GM21717 (cell line): ENCODE measurements at regions not wholly inside any gene's neighbourhood (a gene's known extent, or its start where the extent isn't known, plus 50 kb on each side); places are given as distances from the start of the nearest gene placed in this dataset.

Experiments
- ATAC-seq: cut with Tn5 transposase; IDR thresholded peaks from one replicate; pipeline ENCODE4 v1.9.1; 2021; ENCODE audit warnings: mild to moderate bottlenecking, moderate library complexity; ENCODE audit not compliant: unreplicated experiment

DNA sequence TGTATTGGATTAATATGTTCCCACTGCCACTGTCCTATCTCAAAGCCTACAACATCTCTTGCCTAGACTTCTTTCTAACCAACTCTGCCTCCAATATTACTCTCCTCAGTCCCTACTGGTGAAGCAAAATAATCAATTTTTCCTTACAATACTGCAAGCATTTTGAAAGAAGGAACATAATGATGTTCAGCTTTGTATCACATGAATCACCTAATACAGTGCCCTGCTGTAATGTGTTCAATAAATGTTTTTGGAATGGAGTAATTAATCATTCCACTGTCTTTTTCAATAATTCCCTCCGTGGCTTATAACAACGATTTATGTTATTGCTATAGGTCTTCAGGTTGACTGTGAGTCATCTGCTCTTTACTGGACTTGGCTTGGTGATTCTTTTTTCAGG, 356.4 kb downstream of the TDRD15 start:
- no peak for ATAC-seq

DNA sequence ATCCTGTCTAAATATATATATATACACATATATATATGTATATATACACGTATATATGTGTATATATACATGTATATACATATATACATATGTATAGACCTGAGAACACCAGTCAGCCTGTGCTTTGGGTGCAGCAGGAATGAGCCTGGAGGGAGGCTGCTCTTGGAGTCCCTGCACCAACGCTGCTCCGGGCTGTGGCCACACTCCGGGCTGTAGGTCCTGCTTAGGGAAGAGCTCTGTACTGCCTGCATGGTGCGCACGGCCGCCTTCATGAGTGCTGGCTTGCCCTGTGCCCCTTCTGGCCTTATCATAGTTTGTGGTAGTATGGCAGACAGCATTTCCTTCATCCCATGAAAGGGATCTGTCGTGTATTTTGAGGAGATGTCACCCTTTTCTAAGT, 360.9 kb downstream of the TDRD15 start:
- ATAC-seq, result no peak

DNA sequence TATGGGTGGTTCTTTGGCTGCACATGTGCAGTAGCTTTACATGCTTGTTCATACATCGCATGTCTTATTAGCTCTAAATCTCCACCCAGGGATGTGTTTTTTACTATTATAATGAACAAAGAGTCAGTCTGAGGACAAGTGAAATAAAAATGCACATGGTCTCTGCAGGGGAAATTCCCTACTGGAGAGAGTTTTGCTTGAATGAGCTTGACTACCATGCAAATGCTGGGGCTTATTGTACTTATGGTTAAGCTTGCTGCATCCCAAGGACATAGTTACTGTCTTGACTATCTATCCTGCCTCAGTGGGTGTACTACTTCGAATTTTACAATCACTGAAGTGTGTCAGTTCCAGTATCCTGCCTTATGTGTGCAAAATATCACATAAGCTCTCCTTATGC, 362.7 kb downstream of the TDRD15 start:
- ATAC-seq, result no peak

DNA sequence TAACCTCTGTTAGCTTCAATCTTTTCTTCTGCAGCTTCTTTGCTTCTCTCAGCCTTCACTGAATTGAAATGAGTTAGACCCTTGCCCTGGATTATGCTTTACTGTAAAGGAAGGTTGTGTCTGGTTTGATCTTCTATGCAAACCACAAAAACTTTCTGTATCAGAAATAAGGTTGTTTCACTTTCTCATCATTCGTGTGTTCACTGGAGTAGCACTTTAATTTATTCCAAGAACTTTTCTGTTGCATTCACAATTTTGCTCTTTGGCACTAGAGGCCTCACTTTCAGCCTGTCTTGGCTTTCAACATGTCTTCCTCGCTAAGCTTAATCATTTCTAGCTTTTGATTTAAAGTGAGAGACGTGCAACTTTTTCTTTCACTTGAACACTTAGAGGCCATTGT, 365.3 kb downstream of the TDRD15 start:
- ATAC-seq, result no peak

DNA sequence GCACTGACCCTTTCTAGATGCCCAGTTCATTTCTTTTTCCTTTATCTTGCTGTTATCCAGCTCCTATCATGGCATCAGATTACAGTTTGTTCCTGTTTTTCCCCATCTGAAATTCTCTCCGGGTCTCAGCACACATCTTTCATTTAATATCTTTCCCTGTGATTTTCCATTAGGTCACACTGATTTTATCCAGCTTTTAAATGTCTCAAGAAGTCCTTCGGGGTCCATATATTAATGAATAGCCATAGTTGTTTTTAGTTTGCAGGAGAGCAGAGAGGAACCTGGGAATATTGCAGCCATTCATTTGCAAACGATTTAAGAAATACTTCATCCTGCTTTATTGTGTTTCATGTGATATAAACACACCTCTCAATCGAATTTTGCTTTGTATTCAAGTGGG, 374.2 kb downstream of the TDRD15 start:
- no peak for ATAC-seq

DNA sequence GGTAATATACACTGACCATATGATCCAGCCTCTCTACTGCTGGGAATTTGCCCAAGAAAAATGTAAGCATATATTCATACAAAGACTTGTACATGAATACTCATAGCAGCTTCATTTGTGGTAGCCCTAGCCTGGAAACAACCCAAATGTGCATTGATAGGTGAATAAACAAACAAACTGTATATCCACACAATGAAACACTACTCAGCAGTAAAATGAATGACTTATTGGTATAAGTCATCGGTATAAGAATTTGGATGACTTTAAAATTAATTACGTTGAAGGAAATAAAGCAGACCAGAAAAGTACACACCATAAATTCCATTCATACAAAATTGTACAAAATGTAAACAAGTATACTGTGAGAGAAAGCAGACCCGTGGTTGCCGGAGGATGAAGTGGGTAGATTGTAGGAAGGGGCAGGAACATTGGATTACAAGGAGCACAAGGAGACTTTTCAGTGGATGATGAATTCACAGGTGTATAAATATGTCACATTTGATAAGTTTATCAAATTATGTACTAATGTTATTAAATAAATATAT, 376.7 kb downstream of the TDRD15 start:
- ATAC-seq, result no peak

DNA sequence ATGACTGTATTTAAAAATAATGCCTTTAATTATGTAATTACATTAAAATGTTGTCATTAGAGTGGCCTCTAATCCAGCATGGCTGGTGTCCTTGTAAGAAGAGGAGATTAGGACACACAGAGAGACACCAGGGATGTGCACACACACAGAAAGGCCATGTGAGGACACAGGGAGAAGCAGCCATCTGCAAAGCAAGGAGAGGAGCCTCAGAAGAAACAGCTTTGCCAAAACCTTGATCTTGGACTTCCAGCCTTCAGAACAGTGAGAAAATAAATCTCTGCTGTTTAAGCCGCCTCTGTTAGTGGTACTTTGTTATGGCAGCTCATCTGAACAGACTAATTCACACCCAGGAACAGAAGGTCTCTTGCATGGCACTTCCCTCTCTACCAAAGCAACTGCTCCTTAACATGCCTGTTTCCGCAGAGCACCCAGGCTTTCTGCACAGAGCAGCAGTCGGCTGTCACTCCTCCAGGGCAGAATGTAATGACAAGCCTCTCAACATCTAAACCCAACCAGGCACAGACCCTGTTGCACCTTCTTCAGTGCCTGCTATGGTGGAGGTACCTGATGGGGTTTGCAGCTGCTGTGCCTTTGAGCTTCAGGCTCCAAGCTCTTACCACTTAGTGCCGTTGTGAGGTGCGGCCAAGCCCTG, 377.7 kb downstream of the TDRD15 start:
- ATAC-seq, result no peak

DNA sequence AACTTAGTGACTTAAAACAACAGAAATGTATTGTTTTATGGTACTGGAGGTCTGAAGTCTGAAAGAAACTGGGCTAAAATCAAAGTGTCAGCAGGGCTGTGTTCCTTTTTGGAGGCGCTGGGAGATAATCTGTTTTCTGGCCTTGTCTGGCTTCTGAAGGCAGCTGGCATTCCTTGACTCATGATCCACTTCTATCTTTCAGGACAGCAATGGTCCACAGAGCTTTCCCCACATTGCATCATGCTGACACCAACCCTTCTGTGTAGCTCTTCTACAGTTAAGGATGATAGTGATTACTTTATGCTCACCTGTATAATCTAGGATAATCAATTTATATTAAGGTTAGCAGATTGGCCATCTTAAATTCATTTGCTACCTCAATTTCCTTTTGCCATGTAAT, 392.1 kb downstream of the TDRD15 start:
- no peak for ATAC-seq

DNA sequence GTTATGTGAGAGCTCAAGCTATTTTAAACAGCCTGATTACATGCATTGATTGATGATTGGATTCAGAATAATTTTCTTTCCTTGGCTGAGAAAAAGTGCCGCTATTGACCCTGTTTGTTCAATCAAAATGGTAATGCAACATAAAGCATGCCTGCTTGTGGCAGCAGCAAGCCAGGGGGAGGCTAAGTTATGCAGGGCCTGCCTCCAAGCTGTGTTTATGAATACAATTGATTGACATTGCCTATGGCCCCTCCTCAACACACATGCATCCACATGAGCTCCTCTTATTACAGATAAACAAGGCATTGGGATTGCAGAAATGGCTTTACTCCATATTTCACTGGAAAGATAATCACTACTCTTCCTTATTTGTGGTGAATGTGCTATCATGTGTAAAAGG, 395.6 kb downstream of the TDRD15 start:
- no peak for ATAC-seq

DNA sequence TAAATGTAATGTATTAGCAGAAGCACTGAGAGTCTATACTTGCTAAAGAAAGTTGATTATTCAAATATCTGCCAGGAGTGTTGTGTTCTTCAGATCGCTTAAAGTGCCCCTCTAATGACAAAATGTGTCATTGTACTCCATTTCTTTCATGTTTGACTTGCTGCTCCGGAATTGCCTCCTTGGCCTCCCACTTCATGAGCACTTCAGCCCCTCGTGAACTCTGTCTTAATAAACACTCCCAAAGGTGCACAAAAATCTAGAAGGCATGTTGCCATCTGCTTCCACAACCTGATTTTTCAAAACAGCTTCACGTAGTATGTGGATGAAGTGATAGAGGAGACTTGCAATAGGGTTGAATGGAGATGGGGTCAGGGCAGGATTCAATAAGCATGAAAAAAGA, 396.1 kb downstream of the TDRD15 start:
- no peak for ATAC-seq

DNA sequence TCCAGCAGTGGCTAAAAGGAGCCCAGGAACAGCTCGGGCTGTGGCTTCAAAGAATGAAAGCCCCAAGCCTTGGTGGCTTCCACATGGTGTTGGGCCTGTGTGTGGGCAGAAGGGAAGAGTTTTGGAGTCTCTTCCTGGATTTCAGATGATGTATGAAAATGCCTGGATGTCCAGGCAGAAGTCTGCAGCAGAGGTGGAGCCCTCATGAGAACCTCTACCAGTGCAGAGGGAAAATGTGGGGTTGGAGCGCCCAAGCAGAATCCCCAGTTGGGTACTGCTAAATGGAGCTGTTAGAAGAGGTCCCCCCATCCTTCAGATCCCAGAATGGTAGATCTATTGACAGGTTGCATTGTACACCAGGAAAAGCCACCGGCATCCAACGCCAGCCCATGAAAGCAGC, 412.1 kb downstream of the TDRD15 start:
- no peak for ATAC-seq

DNA sequence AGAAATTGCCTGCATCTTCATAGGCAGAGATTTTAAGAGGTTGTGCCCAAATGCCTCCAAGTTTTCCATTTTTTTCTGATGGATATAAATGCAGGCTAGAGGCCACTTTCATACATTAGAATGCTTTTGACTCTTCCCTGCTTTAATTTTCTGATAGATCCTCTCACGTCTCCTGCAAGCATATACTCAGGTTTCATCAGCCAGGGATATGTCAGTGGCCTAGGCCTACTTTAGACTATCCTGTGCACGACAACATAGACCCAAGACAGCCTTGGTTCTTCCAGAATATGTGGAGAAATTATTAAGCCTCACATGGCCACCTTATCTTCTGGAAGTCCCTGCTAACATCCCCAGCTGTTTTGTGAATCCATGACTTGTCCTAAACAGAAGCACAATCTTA, 415.9 kb downstream of the TDRD15 start:
- no peak for ATAC-seq

DNA sequence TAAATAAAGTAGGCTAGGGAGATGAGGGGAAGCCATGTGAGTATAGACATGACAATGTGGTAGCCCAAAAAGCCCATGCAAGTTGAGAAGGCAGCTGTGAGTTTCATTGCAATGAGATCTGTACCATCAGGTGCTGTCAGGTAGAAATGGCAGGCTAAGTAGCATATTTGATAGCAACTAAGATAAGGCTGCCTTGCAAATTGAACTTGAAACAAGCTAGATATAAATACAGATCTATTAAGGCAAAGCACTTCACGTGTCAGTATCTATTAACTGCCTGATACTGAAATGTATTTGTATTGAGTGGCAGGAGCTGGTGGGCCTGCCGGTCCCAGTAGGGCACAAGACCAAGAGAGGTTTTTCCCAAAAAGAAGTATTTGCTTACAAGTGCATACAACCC, 419.9 kb downstream of the TDRD15 start:
- no peak for ATAC-seq

DNA sequence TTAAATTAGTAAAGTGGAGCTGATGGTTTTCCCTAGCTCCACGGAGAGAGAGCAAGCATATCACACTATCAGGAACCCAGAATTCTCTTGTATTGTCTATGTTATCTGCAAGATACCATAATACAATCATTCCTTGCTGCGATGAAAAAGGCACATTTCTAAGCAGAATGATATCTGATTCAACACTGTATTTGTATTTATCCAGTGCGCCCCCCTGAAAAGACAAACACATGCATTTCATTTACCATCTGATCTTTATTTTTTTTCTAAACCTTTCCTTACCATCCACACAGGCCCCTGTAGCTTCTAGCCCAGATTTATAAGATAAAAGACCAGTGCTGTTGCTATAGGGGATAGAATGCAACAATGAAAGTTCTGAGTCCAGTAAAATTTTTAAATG, 420.6 kb downstream of the TDRD15 start:
- no peak for ATAC-seq

DNA sequence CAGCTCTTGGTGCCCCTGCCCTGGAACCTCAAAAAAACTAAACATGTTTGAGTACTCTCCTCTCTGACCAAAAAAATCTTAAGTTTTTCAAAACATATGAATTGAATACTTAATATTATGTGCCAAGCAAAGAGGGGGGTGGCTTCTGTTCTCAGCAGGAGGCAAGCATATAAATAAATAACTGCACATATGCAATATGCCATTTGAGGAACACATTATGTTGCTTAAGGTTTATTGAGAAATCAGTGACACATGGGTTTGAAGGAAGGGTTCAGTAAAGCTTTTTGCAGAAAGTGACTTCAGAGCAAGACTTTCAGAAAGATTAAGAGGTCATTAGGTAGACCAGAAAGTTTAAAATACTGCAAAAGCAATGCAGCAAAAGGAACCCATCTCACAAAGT, 429.2 kb downstream of the TDRD15 start:
- no peak for ATAC-seq

DNA sequence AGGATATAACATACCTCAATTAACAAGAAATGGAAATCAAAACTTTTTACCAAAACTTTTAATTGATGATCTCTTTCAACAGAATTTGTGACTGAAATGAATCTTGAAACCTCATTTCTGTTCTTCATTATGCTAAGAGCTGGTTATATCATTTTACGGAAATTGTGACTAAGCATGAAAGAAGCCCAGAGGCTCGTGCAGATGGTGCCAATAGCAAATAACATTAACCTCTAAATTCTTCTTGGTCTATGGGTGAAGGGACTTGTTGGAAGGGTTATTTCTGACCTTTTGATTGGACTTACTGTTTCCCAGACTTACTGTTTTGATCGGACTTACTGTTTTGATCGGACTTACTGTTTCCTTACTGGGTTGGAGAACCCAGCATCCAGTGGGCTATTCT, 435.6 kb downstream of the TDRD15 start:
- ATAC-seq, result no peak

DNA sequence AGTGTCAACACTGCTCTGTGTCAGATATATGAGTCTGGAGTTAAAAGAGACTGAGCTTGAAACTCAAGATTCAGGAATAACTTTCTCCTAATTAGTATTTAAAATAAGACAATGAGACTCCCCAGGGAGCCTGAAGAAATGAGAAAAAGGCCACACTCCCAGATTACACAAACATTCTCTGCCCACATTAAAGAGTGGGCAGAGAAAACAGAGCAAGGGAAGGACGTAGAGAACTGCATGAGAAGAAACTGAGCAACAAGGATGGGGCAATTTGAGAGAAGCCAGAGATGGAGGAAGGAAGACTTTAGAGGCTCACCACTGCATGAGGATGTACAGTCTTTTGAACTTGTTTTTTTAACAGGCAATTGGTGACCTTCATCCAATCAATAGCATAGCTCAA, 438.2 kb downstream of the TDRD15 start:
- no peak for ATAC-seq

DNA sequence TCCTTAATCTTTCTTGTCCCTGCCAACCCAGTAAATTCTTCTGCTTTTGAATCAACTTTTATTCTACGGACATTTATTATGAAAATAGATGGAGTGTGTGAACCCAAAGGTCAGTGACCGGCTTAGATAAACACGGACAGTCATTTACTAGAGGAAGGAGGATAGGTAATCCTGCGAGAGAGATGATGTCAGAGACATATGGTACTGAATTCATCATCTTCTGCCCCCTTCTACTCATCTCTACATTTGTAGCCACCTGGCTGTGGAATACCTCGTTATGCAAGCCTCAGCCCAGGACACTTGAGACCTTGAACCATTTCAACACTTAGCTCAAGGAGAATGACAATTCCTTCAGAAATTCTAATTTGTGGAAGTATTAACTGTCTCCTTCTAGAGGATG, 443.6 kb downstream of the TDRD15 start:
- ATAC-seq, result no peak

DNA sequence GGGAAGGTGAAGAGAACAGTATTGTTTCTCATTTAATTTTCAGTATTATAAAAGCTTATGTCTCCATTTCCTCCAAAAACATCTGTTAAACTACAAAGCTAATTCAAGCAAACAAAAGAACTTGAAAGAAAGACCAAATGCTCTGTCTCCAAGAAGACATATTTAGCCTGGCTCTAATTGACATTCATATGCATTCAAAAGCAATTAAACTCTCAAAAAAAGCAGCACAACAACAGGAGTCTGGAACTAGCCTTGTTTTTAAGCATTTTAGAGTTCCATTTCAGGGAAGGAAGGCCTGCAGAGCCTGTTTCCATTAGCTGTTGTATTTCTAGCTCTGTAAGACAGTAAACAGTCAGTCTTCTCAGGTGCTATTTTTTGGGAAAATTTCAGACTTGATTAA, 447.9 kb downstream of the TDRD15 start:
- ATAC-seq, result no peak

DNA sequence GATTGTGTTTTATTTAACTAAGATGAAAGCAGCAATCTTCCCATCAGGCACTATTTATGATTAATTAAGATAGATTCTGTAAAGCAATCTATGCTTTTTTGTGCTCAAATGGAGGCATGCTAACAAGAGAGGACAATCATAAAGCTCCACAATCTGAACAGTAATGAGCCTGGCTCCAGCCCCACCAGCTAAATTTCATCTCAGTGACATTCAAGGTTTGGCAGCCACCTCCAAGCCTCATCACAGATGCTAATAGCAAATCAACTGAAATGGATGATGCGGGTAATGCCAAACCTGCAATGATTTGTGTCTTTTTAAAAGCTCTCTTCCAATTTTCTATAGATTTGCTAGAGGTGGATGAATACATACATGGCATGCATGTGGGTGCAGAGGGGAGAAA, 456.6 kb downstream of the TDRD15 start:
- ATAC-seq, result no peak

DNA sequence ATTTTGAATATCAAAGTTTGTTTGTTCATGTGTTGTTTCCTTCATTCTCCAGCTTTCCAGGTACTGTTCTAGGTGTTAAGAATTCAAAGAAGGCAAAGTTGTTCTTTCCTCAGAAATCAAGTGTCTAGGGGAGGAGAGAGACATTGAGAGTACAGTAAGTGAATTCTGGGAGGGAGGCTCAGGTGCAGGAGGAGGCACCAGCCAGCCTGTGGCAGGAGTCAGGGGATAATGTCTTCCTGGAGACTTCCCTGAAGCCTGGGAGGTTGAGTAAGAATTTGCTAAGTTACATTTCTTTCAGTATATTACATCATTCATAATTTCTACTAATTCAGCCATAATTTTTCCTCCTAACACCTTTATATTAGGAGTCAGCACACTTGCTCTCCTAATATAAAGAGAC, 462.1 kb downstream of the TDRD15 start:
- no peak for ATAC-seq

DNA sequence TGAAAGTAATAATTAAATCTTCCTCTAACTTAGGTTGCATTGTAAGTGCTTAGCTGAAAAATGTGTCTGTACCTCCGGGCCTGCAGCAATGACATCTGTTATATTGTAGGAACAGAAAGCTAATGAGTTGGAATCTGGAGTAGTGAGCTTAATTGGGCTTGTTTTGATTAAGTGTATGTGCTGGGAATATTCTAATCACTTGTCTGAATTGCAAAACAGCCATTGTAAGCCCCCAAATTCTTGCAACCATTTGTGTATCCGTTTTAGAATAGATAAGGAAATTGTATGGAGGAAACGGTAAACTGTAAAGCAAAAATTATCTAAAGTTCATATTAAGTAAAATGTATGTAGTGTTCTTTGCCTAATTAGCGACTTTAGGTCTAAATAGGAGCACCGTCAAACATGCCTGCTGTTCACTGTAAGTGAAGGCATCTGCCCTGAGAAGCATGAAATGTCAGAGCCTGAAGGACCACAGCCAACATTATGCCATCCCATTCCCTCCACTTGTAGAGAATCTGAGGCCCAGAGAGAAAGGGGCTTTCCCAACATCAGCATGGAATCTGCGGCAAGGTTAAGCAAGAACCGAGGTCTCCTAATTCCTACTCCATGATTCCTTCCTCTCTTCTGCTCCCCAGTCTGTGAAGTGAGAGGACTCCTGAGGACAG, 466.4 kb downstream of the TDRD15 start:
- ATAC-seq, result no peak

DNA sequence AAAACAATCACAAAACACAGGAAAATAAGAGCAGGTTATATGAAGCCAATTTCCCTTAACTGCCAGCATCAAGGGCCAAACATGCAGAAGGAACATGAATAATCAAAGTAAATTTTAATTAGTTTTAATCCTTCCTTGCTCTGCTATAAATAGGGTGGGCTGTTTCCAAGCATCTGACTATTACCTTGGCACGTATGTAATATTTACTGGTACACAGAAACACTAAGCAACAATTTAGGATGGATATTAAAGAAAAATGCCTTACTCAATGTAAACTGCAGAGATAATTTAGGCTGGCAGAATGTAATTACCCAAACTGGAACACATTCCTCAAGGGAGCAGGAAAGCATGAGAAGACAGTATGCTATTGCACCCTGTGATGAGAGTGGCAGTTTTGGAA, 468.2 kb downstream of the TDRD15 start:
- ATAC-seq, result no peak
